ENCODE measurements at regions not wholly inside any gene's neighbourhood (a gene's known extent, or its start where the extent isn't known, plus 50 kb on each side); places are given as distances from the start of the nearest gene placed in this dataset.

- ATAC-seq = no peak
- no peaks in the 10 kb centered on the region for H3K36me3 ChIP-seq
- no peaks in the 10 kb centered on the region for H3K4me1 ChIP-seq
- no peak overlapping the region for H3K27ac ChIP-seq
- H3K9me3 ChIP-seq = no peaks in the 10 kb centered on the region
- no peak overlapping the region for H3K4me3 ChIP-seq
- no peak for DNase-seq
- no peaks in the 10 kb centered on the region for H3K27me3 ChIP-seq
- no peak for TF ChIP-seq CTCF (IDR thresholded peaks at IDR 0.05 in 4 of 5, conservative IDR thresholded peaks at IDR 0.05 in 1 of 5)
- TF ChIP-seq POLR2A (IDR thresholded peaks at IDR 0.05) = no peak
- intact Hi-C loops (cut with DNase I; ENCODE audit: low total_unique reads) (no loop called here), in situ Hi-C loops (cut with MboI; ENCODE audit: low sequenced_read_pairs in 4 of 4) (no loop called here)
These were observed 895.6 kb downstream of the TTLL7 start for GRCh38 chr1:83103341-83103740.

- H3K4me1 ChIP-seq = no peaks in the 10 kb centered on the region
- H3K27me3 ChIP-seq = no peaks in the 10 kb centered on the region
- ATAC-seq (no peak), DNase-seq (no peak)
- intact Hi-C loops (cut with DNase I; ENCODE audit: low total_unique reads) = no loop called here
- no peak overlapping the region for H3K27ac ChIP-seq
- TF ChIP-seq POLR2A (IDR thresholded peaks at IDR 0.05) = no peak
- TF ChIP-seq CTCF (IDR thresholded peaks at IDR 0.05 in 4 of 5, conservative IDR thresholded peaks at IDR 0.05 in 1 of 5) = no peak
- no peaks in the 10 kb centered on the region for H3K36me3 ChIP-seq
- no peaks in the 10 kb centered on the region for H3K9me3 ChIP-seq
- H3K4me3 ChIP-seq = no peak overlapping the region
- in situ Hi-C loops (cut with MboI; ENCODE audit: low sequenced_read_pairs in 4 of 4) = no loop called here
These were observed 896.3 kb downstream of the TTLL7 start for GRCh38 chr1:83102630-83103071.

- no peak overlapping the region for H3K27ac ChIP-seq
- TF ChIP-seq POLR2A (IDR thresholded peaks at IDR 0.05) (no peak), CTCF (IDR thresholded peaks at IDR 0.05 in 4 of 5, conservative IDR thresholded peaks at IDR 0.05 in 1 of 5) (no peak)
- ATAC-seq (no peak), DNase-seq (no peak)
- in situ Hi-C loops (cut with MboI; ENCODE audit: low sequenced_read_pairs in 4 of 4) = no loop called here
- no peaks in the 10 kb centered on the region for H3K4me1 ChIP-seq
- no peaks in the 10 kb centered on the region for H3K36me3 ChIP-seq
- no peaks in the 10 kb centered on the region for H3K9me3 ChIP-seq
- intact Hi-C loops (cut with DNase I; ENCODE audit: low total_unique reads) = no loop called here
- no peaks in the 10 kb centered on the region for H3K27me3 ChIP-seq
- H3K4me3 ChIP-seq = no peak overlapping the region
These were observed 897.5 kb downstream of the TTLL7 start for GRCh38 chr1:83101406-83101805.

GRCh38 chr1:83100133-83100532, 898.8 kb downstream of the TTLL7 start:
- no peaks in the 10 kb centered on the region for H3K4me1 ChIP-seq
- H3K36me3 ChIP-seq = no peaks in the 10 kb centered on the region
- in situ Hi-C loops (cut with MboI; ENCODE audit: low sequenced_read_pairs in 4 of 4) = no loop called here
- H3K4me3 ChIP-seq = no peak overlapping the region
- no peaks in the 10 kb centered on the region for H3K27me3 ChIP-seq
- H3K9me3 ChIP-seq = no peaks in the 10 kb centered on the region
- TF ChIP-seq CTCF (IDR thresholded peaks at IDR 0.05 in 4 of 5, conservative IDR thresholded peaks at IDR 0.05 in 1 of 5) (no peak), POLR2A (IDR thresholded peaks at IDR 0.05) (no peak)
- H3K27ac ChIP-seq = no peak overlapping the region
- no peak for DNase-seq
- no peak for ATAC-seq
- intact Hi-C loops (cut with DNase I; ENCODE audit: low total_unique reads) = no loop called here

GRCh38 chr1:83098791-83099190, 900.1 kb downstream of the TTLL7 start:
- no peak for DNase-seq
- in situ Hi-C loops (cut with MboI; ENCODE audit: low sequenced_read_pairs in 4 of 4) = no loop called here
- TF ChIP-seq CTCF (IDR thresholded peaks at IDR 0.05 in 4 of 5, conservative IDR thresholded peaks at IDR 0.05 in 1 of 5) = no peak
- no peak for TF ChIP-seq POLR2A (IDR thresholded peaks at IDR 0.05)

More at GRCh38 chr1:83098791-83099190, 900.1 kb downstream of the TTLL7 start:
- no peaks in the 10 kb centered on the region for H3K9me3 ChIP-seq
- no peak overlapping the region for H3K27ac ChIP-seq
- intact Hi-C loops (cut with DNase I; ENCODE audit: low total_unique reads) = no loop called here
- H3K27me3 ChIP-seq = no peaks in the 10 kb centered on the region
- H3K4me3 ChIP-seq = no peak overlapping the region
- no peak for ATAC-seq
- no peaks in the 10 kb centered on the region for H3K36me3 ChIP-seq
- no peaks in the 10 kb centered on the region for H3K4me1 ChIP-seq

Data from gastrocnemius medialis (tissue), 4 donors.